Sigmoid colon (tissue), 4 donors: ENCODE measurements at regions not wholly inside any gene's neighbourhood (a gene's known extent, or its start where the extent isn't known, plus 50 kb on each side); places are given as distances from the start of the nearest gene placed in this dataset.

ENCODE experiments used
- EP300 ChIP-seq, 4 donors: sonication (generic); formaldehyde crosslinking; IDR thresholded peaks; one replicate each; pipeline ENCODE4 v1.6.1; 2017; ENCODE audit warnings: antibody characterized with exemption in 4 of 4
- POLR2AphosphoS5 ChIP-seq, 4 donors: sonication (generic); formaldehyde crosslinking; IDR thresholded peaks; one replicate each; pipeline ENCODE4 v1.6.1; 2017; ENCODE audit warnings: antibody characterized with exemption in 4 of 4
- TF ChIP-seq, protein P1 (sequence below), 4 experiments: fragments of 450-650 bp in 3 of 4; fragments of 200-600 bp in 1 of 4; IDR thresholded peaks; one replicate each; pipeline ENCODE4 v1.5.1; 2016 to 2019; ENCODE audit warnings: antibody characterized with exemption in 4 of 4, mild to moderate bottlenecking in 3 of 4, moderate library complexity in 2 of 4

DNA sequence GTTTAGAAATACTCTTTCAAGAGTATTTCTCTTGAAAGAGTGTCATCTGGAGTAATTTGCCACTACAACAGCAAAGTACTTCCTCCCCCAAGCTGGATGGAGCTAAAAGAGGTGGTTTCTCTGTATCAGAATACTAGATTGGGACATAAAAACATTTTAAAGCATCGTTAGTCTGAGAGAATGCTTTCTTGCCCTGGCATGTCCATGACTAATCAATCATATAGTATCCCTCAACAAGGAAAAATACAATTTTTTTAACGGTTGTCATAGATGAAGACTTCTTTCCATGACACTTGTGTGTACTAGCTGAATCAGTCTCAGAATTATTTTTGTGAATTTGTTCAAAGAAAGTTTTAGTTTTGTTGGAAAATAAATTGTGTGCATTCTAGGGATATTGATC is 237.9 kb downstream of the NEBL start:
- TF ChIP-seq, protein P1, sequence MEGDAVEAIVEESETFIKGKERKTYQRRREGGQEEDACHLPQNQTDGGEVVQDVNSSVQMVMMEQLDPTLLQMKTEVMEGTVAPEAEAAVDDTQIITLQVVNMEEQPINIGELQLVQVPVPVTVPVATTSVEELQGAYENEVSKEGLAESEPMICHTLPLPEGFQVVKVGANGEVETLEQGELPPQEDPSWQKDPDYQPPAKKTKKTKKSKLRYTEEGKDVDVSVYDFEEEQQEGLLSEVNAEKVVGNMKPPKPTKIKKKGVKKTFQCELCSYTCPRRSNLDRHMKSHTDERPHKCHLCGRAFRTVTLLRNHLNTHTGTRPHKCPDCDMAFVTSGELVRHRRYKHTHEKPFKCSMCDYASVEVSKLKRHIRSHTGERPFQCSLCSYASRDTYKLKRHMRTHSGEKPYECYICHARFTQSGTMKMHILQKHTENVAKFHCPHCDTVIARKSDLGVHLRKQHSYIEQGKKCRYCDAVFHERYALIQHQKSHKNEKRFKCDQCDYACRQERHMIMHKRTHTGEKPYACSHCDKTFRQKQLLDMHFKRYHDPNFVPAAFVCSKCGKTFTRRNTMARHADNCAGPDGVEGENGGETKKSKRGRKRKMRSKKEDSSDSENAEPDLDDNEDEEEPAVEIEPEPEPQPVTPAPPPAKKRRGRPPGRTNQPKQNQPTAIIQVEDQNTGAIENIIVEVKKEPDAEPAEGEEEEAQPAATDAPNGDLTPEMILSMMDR (IDR thresholded peaks at IDR 0.05): no peak
- TF ChIP-seq EP300 (IDR thresholded peaks at IDR 0.05) (no peak), POLR2AphosphoS5 (IDR thresholded peaks at IDR 0.05) (no peak)
